ENCODE measurements at regions not wholly inside any gene's neighbourhood (a gene's known extent, or its start where the extent isn't known, plus 50 kb on each side); places are given as distances from the start of the nearest gene placed in this dataset.

GRCh38 chrX:4380710-4381109, 667.3 kb upstream of the PRKX start:
- Histone ChIP-seq H3K9me3 (replicated peaks in 1 of 3) (no peaks in the 10 kb centered on the region), H3K36me3 (replicated peaks in 1 of 2) (no peaks in the 10 kb centered on the region), H3K27me3 (no peaks in the 10 kb centered on the region), H3K4me3 (no peak overlapping the region), H3K4me1 (replicated peaks in 1 of 2) (no peaks in the 10 kb centered on the region), H3K27ac (no peak overlapping the region)
- no peak for DNase-seq
- TF ChIP-seq CTCF (IDR thresholded peaks at IDR 0.05) (no peak), POLR2A (IDR thresholded peaks at IDR 0.05) (no peak)
- intact Hi-C loops (cut with DNase I) = no loop called here

- Histone ChIP-seq H3K4me3 (no peak overlapping the region), H3K36me3 (replicated peaks in 1 of 2) (no peaks in the 10 kb centered on the region), H3K27ac (no peak overlapping the region), H3K9me3 (replicated peaks in 1 of 3) (no peaks in the 10 kb centered on the region), H3K27me3 (no peaks in the 10 kb centered on the region), H3K4me1 (replicated peaks in 1 of 2) (no peaks in the 10 kb centered on the region)
- 90 to 100% (median 97%) methylated on average over 1 of the region's 1 CpG; no CpG with 5 or more reads in 1 of the 4 donors for WGBS, 4 donors
- no peak for DNase-seq
- intact Hi-C loops (cut with DNase I) = no loop called here
- TF ChIP-seq POLR2A (IDR thresholded peaks at IDR 0.05) = no peak
- no peak for TF ChIP-seq CTCF (IDR thresholded peaks at IDR 0.05)
Observed at GRCh38 chrX:4379071-4379470, 665.6 kb upstream of the PRKX start.

GRCh38 chrX:4373791-4374190, 660.3 kb upstream of the PRKX start:
- WGBS, 4 donors = 43 to 47% (median 44%) methylated on average over 8 of the region's 8 CpGs
- Histone ChIP-seq H3K27ac (no peak overlapping the region), H3K27me3 (no peaks in the 10 kb centered on the region), H3K4me3 (no peak overlapping the region), H3K9me3 (replicated peaks in 1 of 3) (no peaks in the 10 kb centered on the region), H3K4me1 (replicated peaks in 1 of 2) (no peaks in the 10 kb centered on the region), H3K36me3 (replicated peaks in 1 of 2) (no peaks in the 10 kb centered on the region)
- no peak for DNase-seq
- no peak for TF ChIP-seq POLR2A (IDR thresholded peaks at IDR 0.05)
- TF ChIP-seq CTCF (IDR thresholded peaks at IDR 0.05) = no peak
- intact Hi-C loops (cut with DNase I) = no loop called here

- DNase-seq = no peak
Observed at GRCh38 chrX:4358577-4358976, 645.1 kb upstream of the PRKX start.

More at GRCh38 chrX:4358577-4358976, 645.1 kb upstream of the PRKX start:
- WGBS, 4 donors = 81 to 86% (median 84%) methylated on average over 3 of the region's 3 CpGs
- Histone ChIP-seq H3K27me3 (no peaks in the 10 kb centered on the region), H3K9me3 (replicated peaks in 1 of 3) (no peaks in the 10 kb centered on the region), H3K27ac (no peak overlapping the region), H3K4me3 (no peak overlapping the region), H3K36me3 (replicated peaks in 1 of 2) (no peaks in the 10 kb centered on the region), H3K4me1 (replicated peaks in 1 of 2) (no peaks in the 10 kb centered on the region)
- intact Hi-C loops (cut with DNase I) = no loop called here
- TF ChIP-seq CTCF (IDR thresholded peaks at IDR 0.05) = no peak
- no peak for TF ChIP-seq POLR2A (IDR thresholded peaks at IDR 0.05)
